Activated CD8-positive, alpha-beta T cell treated with anti-CD3 and anti-CD28 coated beads for 36 hours (primary cell): ENCODE measurements at regions not wholly inside any gene's neighbourhood (a gene's known extent, or its start where the extent isn't known, plus 50 kb on each side); places are given as distances from the start of the nearest gene placed in this dataset.

Experiments used
- ATAC-seq: fragments of 200-7000 bp; cut with Tn5 transposase; one replicate; pipeline ENCODE4 v1.10.0; 2021; ENCODE audit warnings: mild to moderate bottlenecking, moderate library complexity
- CTCF ChIA-PET: fragments of 350-600 bp; sonication (Branson Sonifier 250); formaldehyde crosslinking; loops from one replicate; lab custom pipeline; 2021; ENCODE audit warnings: antibody characterized with exemption; lab: Charles Lee
- POLR2A ChIA-PET: fragments of 350-600 bp; sonication (Branson Sonifier 250); formaldehyde crosslinking; loops from one replicate; lab custom pipeline; 2021; ENCODE audit warnings: antibody characterized with exemption; lab: Charles Lee
- DNase-seq: peaks from one replicate; pipeline ENCODE4 v3.0.0-alpha.2; 2020
- H3K27ac Mint-ChIP-seq: one replicate; pipeline ENCODE4 v1.8.0; 2021; ENCODE audit warnings: mild to moderate bottlenecking, mixed read lengths
- H3K27me3 Mint-ChIP-seq: one replicate; pipeline ENCODE4 v1.8.0; 2021; ENCODE audit warnings: mixed read lengths
- H3K36me3 Mint-ChIP-seq: one replicate; pipeline ENCODE4 v1.8.0; 2021; ENCODE audit warnings: low read depth, mixed read lengths
- H3K4me1 Mint-ChIP-seq: one replicate; pipeline ENCODE4 v1.8.0; 2021; ENCODE audit warnings: low read depth, mixed read lengths
- H3K4me3 Mint-ChIP-seq: one replicate; pipeline ENCODE4 v1.8.0; 2021; ENCODE audit warnings: mild to moderate bottlenecking, moderate library complexity, mixed read lengths
- H3K9me3 Mint-ChIP-seq: one replicate; pipeline ENCODE4 v1.8.0; 2021; ENCODE audit warnings: mixed read lengths
- CTCF ChIP-seq: fragments of 200-600 bp; IDR thresholded peaks from one replicate; pipeline ENCODE4 v1.8.0; 2022; ENCODE audit warnings: antibody characterized with exemption, mild to moderate bottlenecking
- intact Hi-C: fragments of 100-400 bp; cut with micrococcal nuclease; formaldehyde crosslinking; loops from one replicate; pipeline ENCODE4 v1.10.0; 2022

- ATAC-seq, result no peak
- intact Hi-C loops, result no loop called here
- Mint-ChIP-seq H3K27ac (no peak overlapping the region), H3K9me3 (no peaks in the 10 kb centered on the region), H3K4me1 (no peaks in the 10 kb centered on the region), H3K4me3 (no peak overlapping the region), H3K36me3 (no peaks in the 10 kb centered on the region), H3K27me3 (peaks cover 7% of the 10 kb centered on the region)
- DNase-seq, result no peak
- ChIA-PET POLR2A (interaction anchor here (0.6 kb wide), 1 partner anchor 15 kb away, joined by 3 read pairs; no protein-coding TSS in a partner anchor), CTCF (no interaction called here)
- TF ChIP-seq CTCF, result no peak
These were observed 70.6 kb upstream of the KCNJ6 start for GRCh38 chr21:37986751-37987399.

- no peak overlapping the region for H3K27ac Mint-ChIP-seq
- H3K4me1 Mint-ChIP-seq, result no peaks in the 10 kb centered on the region
- DNase-seq, result no peak
- no peak overlapping the region for H3K4me3 Mint-ChIP-seq
- intact Hi-C loops, result no loop called here
- ChIA-PET POLR2A (interaction anchor here (0.6 kb wide), 1 partner anchor 14 kb away, joined by 3 read pairs; no protein-coding TSS in a partner anchor), CTCF (no interaction called here)
- H3K9me3 Mint-ChIP-seq, result no peaks in the 10 kb centered on the region
- peaks cover 5% of the 10 kb centered on the region for H3K27me3 Mint-ChIP-seq
- no peak for TF ChIP-seq CTCF
- H3K36me3 Mint-ChIP-seq, result no peaks in the 10 kb centered on the region
- no peak for ATAC-seq
These were observed 71.4 kb upstream of the KCNJ6 start for GRCh38 chr21:37987668-37988067.

GRCh38 chr21:37993071-37993470, 76.8 kb upstream of the KCNJ6 start:
- DNase-seq (no peak), ATAC-seq (no peak)
- Mint-ChIP-seq H3K27ac (no peak overlapping the region), H3K9me3 (no peaks in the 10 kb centered on the region), H3K36me3 (no peaks in the 10 kb centered on the region), H3K27me3 (peaks cover 3% of the 10 kb centered on the region), H3K4me3 (no peak overlapping the region), H3K4me1 (no peaks in the 10 kb centered on the region)
- POLR2A ChIA-PET, result no interaction called here
- TF ChIP-seq CTCF, result no peak
- intact Hi-C loops, result no loop called here
- CTCF ChIA-PET, result interaction anchor here (1.0 kb wide), 1 partner anchor 8 kb away, joined by 3 read pairs; no protein-coding TSS in a partner anchor

- no peaks in the 10 kb centered on the region for H3K36me3 Mint-ChIP-seq
- no peak for ATAC-seq
- intact Hi-C loops, result no loop called here
- POLR2A ChIA-PET, result interaction anchor here (0.6 kb wide), 1 partner anchor 94 kb away, joined by 3 read pairs; no protein-coding TSS in a partner anchor
- H3K4me1 Mint-ChIP-seq, result no peaks in the 10 kb centered on the region
- no peak overlapping the region for H3K4me3 Mint-ChIP-seq
- TF ChIP-seq CTCF, result no peak
- no peak overlapping the region for H3K27ac Mint-ChIP-seq
- DNase-seq, result no peak
- H3K9me3 Mint-ChIP-seq, result no peaks in the 10 kb centered on the region
- H3K27me3 Mint-ChIP-seq, result peaks cover 3% of the 10 kb centered on the region
- CTCF ChIA-PET, result interaction anchor here (1.0 kb wide), 1 partner anchor 9 kb away, joined by 3 read pairs; no protein-coding TSS in a partner anchor
These were observed 78.0 kb upstream of the KCNJ6 start for GRCh38 chr21:37994211-37994610.

- POLR2A ChIA-PET, result no interaction called here
- intact Hi-C loops, result no loop called here
- CTCF ChIA-PET, result no interaction called here
- DNase-seq (no peak), ATAC-seq (no peak)
- Mint-ChIP-seq H3K4me3 (no peak overlapping the region), H3K9me3 (no peaks in the 10 kb centered on the region), H3K27ac (no peak overlapping the region), H3K27me3 (peaks cover 5% of the 10 kb centered on the region), H3K4me1 (no peaks in the 10 kb centered on the region), H3K36me3 (no peaks in the 10 kb centered on the region)
- TF ChIP-seq CTCF, result no peak
These were observed 96.4 kb upstream of the KCNJ6 start for GRCh38 chr21:38012672-38013071.
